OCI-LY7 (cell line): ENCODE measurements at regions not wholly inside any gene's neighbourhood (a gene's known extent, or its start where the extent isn't known, plus 50 kb on each side); places are given as distances from the start of the nearest gene placed in this dataset.

Experiments
- BruUV-seq: library from RNA; stranded (reverse); fragments of 400-500 nt; replicated peaks from 2 replicates; lab custom pipeline; 2021; lab: Mats Ljungman, UMichigan
- CTCF ChIA-PET: fragments of 300-600 bp; sonication (Branson Sonifier 250); formaldehyde crosslinking; loops from one replicate; lab custom pipeline; 2022; ENCODE audit warnings: antibody characterized with exemption; ENCODE audit not compliant: unreplicated experiment; lab: Charles Lee
- POLR2A ChIA-PET: fragments of 300-600 bp; sonication (Branson Sonifier 250); formaldehyde crosslinking; loops from one replicate; lab custom pipeline; 2022; ENCODE audit warnings: antibody characterized with exemption; lab: Charles Lee
- DNase-seq: peaks from one replicate; pipeline ENCODE4 v3.0.0-alpha.2; 2015; ENCODE audit warnings: low spot score
- H2AFZ ChIP-seq: fragments of 200-600 bp; sonication (generic), shearing (Covaris generic); 2 replicates; pipeline ENCODE4 v1.6.1; 2014; ENCODE audit warnings: mild to moderate bottlenecking, antibody characterized with exemption, low read length, moderate library complexity
- H3K27ac ChIP-seq: fragments of 200-600 bp; sonication (generic); 2 replicates; pipeline ENCODE4 v1.5.1; 2014; ENCODE audit warnings: mixed run types, low read depth, mild to moderate bottlenecking, moderate library complexity, low read length, inconsistent platforms; ENCODE audit not compliant: poor library complexity, severe bottlenecking
- H3K36me3 ChIP-seq: fragments of 200-600 bp; sonication (generic); 2 replicates; pipeline ENCODE4 v1.6.1; 2014; ENCODE audit warnings: mild to moderate bottlenecking, antibody characterized with exemption, low read length, moderate library complexity, mixed read lengths; ENCODE audit not compliant: insufficient read depth
- H3K4me1 ChIP-seq: fragments of 200-600 bp; sonication (generic); 2 replicates; pipeline ENCODE4 v1.5.1; 2014; ENCODE audit warnings: mild to moderate bottlenecking, low read length; ENCODE audit not compliant: insufficient read depth, poor library complexity, severe bottlenecking
- H3K4me2 ChIP-seq: fragments of 200-600 bp; sonication (generic); 2 replicates; pipeline ENCODE4 v1.6.1; 2014; ENCODE audit warnings: mild to moderate bottlenecking, low read length
- H3K4me3 ChIP-seq: fragments of 200-600 bp; sonication (generic); 2 replicates; pipeline ENCODE4 v1.5.1; 2014; ENCODE audit warnings: mild to moderate bottlenecking, low read depth, low read length; ENCODE audit not compliant: poor library complexity, severe bottlenecking
- H3K79me2 ChIP-seq: fragments of 200-600 bp; sonication (generic); 2 replicates; pipeline ENCODE4 v1.6.1; 2016; ENCODE audit warnings: low read depth, mild to moderate bottlenecking, low read length, moderate library complexity, mixed read lengths; ENCODE audit not compliant: insufficient read depth
- H3K9me2 ChIP-seq: fragments of 200-600 bp; sonication (generic); 2 replicates; pipeline ENCODE4 v1.6.1; 2016; ENCODE audit warnings: mild to moderate bottlenecking, low read length, mixed read lengths; ENCODE audit not compliant: insufficient read depth
- H3K9me3 ChIP-seq: fragments of 200-600 bp; sonication (generic); 2 replicates; pipeline ENCODE4 v1.6.1; 2014; ENCODE audit warnings: mild to moderate bottlenecking, mixed run types, low read length, mixed read lengths
- H4K20me1 ChIP-seq: fragments of 200-600 bp; sonication (generic); 2 replicates; pipeline ENCODE4 v1.6.1; 2014; ENCODE audit warnings: mild to moderate bottlenecking, antibody characterized with exemption, low read length, moderate library complexity, mixed read lengths; ENCODE audit not compliant: insufficient read depth
- EZH2phosphoT487 ChIP-seq: fragments of 200-600 bp; sonication (generic); IDR thresholded peaks from 2 replicates; pipeline ENCODE4 v1.6.1; 2018; ENCODE audit warnings: low read depth, borderline replicate concordance, mild to moderate bottlenecking, mixed run types, antibody characterized with exemption, low read length, moderate library complexity, mixed read lengths
- intact Hi-C: fragments of 100-400 bp; cut with micrococcal nuclease; formaldehyde crosslinking; loops from one replicate; pipeline ENCODE4 v1.10.0; 2022; ENCODE audit not compliant: unreplicated experiment
- TF ChIP-seq, protein P1 (sequence below): fragments of 200-600 bp; sonication (generic); conservative IDR thresholded peaks from 2 replicates; pipeline ENCODE4 v1.5.1; 2014; ENCODE audit warnings: mild to moderate bottlenecking, antibody characterized with exemption, low read length, moderate library complexity, mixed read lengths

- TF ChIP-seq, protein P1, sequence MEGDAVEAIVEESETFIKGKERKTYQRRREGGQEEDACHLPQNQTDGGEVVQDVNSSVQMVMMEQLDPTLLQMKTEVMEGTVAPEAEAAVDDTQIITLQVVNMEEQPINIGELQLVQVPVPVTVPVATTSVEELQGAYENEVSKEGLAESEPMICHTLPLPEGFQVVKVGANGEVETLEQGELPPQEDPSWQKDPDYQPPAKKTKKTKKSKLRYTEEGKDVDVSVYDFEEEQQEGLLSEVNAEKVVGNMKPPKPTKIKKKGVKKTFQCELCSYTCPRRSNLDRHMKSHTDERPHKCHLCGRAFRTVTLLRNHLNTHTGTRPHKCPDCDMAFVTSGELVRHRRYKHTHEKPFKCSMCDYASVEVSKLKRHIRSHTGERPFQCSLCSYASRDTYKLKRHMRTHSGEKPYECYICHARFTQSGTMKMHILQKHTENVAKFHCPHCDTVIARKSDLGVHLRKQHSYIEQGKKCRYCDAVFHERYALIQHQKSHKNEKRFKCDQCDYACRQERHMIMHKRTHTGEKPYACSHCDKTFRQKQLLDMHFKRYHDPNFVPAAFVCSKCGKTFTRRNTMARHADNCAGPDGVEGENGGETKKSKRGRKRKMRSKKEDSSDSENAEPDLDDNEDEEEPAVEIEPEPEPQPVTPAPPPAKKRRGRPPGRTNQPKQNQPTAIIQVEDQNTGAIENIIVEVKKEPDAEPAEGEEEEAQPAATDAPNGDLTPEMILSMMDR, result no peak
- TF ChIP-seq EZH2phosphoT487, result no peak
- Histone ChIP-seq H3K27ac (no peak overlapping the region), H3K4me2 (no peak overlapping the region), H4K20me1 (no peaks in the 10 kb centered on the region), H3K9me3 (no peaks in the 10 kb centered on the region), H3K9me2 (no peaks in the 10 kb centered on the region), H3K79me2 (no peaks in the 10 kb centered on the region), H3K4me3 (no peak overlapping the region), H3K4me1 (no peaks in the 10 kb centered on the region), H2AFZ (no peak overlapping the region), H3K36me3 (no peaks in the 10 kb centered on the region)
- intact Hi-C loops, result no loop called here
- no TSS peak for BruUV-seq
- no peak for DNase-seq
- ChIA-PET CTCF (no interaction called here), POLR2A (interaction anchor here (0.7 to 1.2 kb wide), 4 partner anchors 10 to 514 kb away, joined by 3 to 5 read pairs (median 4); no protein-coding TSS in a partner anchor)
Measured at GRCh38 chr2:139814458-139814857, 1034.3 kb upstream of the NXPH2 start.

DNA sequence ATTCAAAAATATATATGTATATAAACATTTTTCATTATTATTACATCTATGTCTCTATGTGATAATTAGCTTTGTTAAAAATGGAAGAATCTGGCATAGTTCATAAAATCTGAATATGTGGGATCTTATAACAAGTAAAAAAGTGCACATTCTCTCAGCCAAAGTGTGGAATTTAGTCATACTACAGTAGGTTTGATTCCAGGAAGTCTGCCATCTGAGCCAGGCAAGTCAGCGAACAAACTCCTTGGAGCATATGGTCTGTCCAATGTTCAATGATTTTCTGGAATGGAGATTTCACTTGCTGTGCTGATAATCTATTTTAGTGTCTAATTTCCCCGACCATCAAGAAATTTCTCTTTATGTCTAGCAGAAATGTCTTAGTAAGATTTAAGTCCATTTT is 1033.2 kb upstream of the NXPH2 start:
- TF ChIP-seq, protein P1, result no peak
- TF ChIP-seq EZH2phosphoT487, result no peak
- no TSS peak for BruUV-seq
- H3K79me2 ChIP-seq, result no peaks in the 10 kb centered on the region
- intact Hi-C loops, result no loop called here
- CTCF ChIA-PET, result no interaction called here
- no peaks in the 10 kb centered on the region for H3K9me3 ChIP-seq
- H3K9me2 ChIP-seq, result no peaks in the 10 kb centered on the region
- no peaks in the 10 kb centered on the region for H4K20me1 ChIP-seq
- DNase-seq, result no peak
- no peak overlapping the region for H3K27ac ChIP-seq
- H2AFZ ChIP-seq, result no peak overlapping the region
- H3K4me1 ChIP-seq, result no peaks in the 10 kb centered on the region
- H3K4me2 ChIP-seq, result no peak overlapping the region
- no peak overlapping the region for H3K4me3 ChIP-seq
- H3K36me3 ChIP-seq, result no peaks in the 10 kb centered on the region
- POLR2A ChIA-PET, result no interaction called here

- no peak overlapping the region for H3K4me2 ChIP-seq
- TF ChIP-seq EZH2phosphoT487, result no peak
- ChIA-PET CTCF (no interaction called here), POLR2A (no interaction called here)
- H3K4me3 ChIP-seq, result no peak overlapping the region
- no peaks in the 10 kb centered on the region for H4K20me1 ChIP-seq
- H3K36me3 ChIP-seq, result no peaks in the 10 kb centered on the region
- BruUV-seq, result no TSS peak
- no peak overlapping the region for H3K27ac ChIP-seq
- no peaks in the 10 kb centered on the region for H3K79me2 ChIP-seq
- H3K9me3 ChIP-seq, result no peaks in the 10 kb centered on the region
- no peaks in the 10 kb centered on the region for H3K9me2 ChIP-seq
- no peaks in the 10 kb centered on the region for H3K4me1 ChIP-seq
- intact Hi-C loops, result no loop called here
- no peak overlapping the region for H2AFZ ChIP-seq
- no peak for DNase-seq
Measured at GRCh38 chr2:139805441-139805840, 1025.3 kb upstream of the NXPH2 start.
